Duodenal mucosa (tissue), 2 donors: ENCODE measurements at regions not wholly inside any gene's neighbourhood (a gene's known extent, or its start where the extent isn't known, plus 50 kb on each side); places are given as distances from the start of the nearest gene placed in this dataset.

Experiments
- H3K27ac ChIP-seq: one replicate; pipeline ENCODE4 v1.7.0; 2013; ENCODE audit warnings: low read depth, low read length
- H3K27me3 ChIP-seq, 2 donors: one replicate each; pipeline ENCODE4 v1.7.0; 2013; ENCODE audit warnings: low read length in 2 of 2, control low read depth in 1 of 2; ENCODE audit not compliant: insufficient read depth in 2 of 2, control insufficient read depth in 1 of 2
- H3K36me3 ChIP-seq, 2 donors: one replicate each; pipeline ENCODE4 v1.7.0; 2013; ENCODE audit warnings: low read length in 2 of 2, control low read depth in 1 of 2; ENCODE audit not compliant: insufficient read depth in 2 of 2, control insufficient read depth in 1 of 2
- H3K4me1 ChIP-seq, 2 donors: one replicate each; pipeline ENCODE4 v1.7.0; 2013; ENCODE audit warnings: low read length in 2 of 2, control low read depth in 1 of 2; ENCODE audit not compliant: insufficient read depth in 2 of 2, control insufficient read depth in 1 of 2
- H3K4me3 ChIP-seq, 2 donors: one replicate each; pipeline ENCODE4 v1.7.0; 2013; ENCODE audit warnings: low read length in 2 of 2, low read depth in 1 of 2
- H3K9ac ChIP-seq, 2 donors: one replicate each; pipeline ENCODE4 v1.7.0; 2013; ENCODE audit warnings: low read length in 2 of 2, low read depth in 1 of 2
- H3K9me3 ChIP-seq, 2 donors: one replicate each; pipeline ENCODE4 v1.7.0; 2013; ENCODE audit warnings: low read length in 2 of 2, control low read depth in 1 of 2; ENCODE audit not compliant: control insufficient read depth in 1 of 2

- H3K4me3 ChIP-seq = no peak overlapping the region
- no peaks in the 10 kb centered on the region for H3K27me3 ChIP-seq
- H3K4me1 ChIP-seq = no peaks in the 10 kb centered on the region
- H3K27ac ChIP-seq = no peak overlapping the region
- no peaks in the 10 kb centered on the region for H3K9me3 ChIP-seq
- H3K36me3 ChIP-seq = no peaks in the 10 kb centered on the region
- H3K9ac ChIP-seq = no peak overlapping the region
These were observed 609.7 kb downstream of the TNS3 start for GRCh38 chr7:46972205-46972604.

- H3K27me3 ChIP-seq = no peaks in the 10 kb centered on the region
- H3K9ac ChIP-seq = no peak overlapping the region
- no peaks in the 10 kb centered on the region for H3K36me3 ChIP-seq
- H3K27ac ChIP-seq = no peak overlapping the region
- H3K4me1 ChIP-seq = no peaks in the 10 kb centered on the region
- no peak overlapping the region for H3K4me3 ChIP-seq
- H3K9me3 ChIP-seq = peaks cover 0 to 5% of the 10 kb centered on the region in 2 donors
These were observed 611.4 kb downstream of the TNS3 start for GRCh38 chr7:46970476-46970875.

- Histone ChIP-seq H3K27me3 (no peaks in the 10 kb centered on the region), H3K4me3 (no peak overlapping the region), H3K9ac (no peak overlapping the region), H3K27ac (no peak overlapping the region), H3K9me3 (peaks cover 0 to 5% of the 10 kb centered on the region in 2 donors), H3K4me1 (no peaks in the 10 kb centered on the region), H3K36me3 (no peaks in the 10 kb centered on the region)
These were observed 611.8 kb downstream of the TNS3 start for GRCh38 chr7:46970131-46970430.

DNA sequence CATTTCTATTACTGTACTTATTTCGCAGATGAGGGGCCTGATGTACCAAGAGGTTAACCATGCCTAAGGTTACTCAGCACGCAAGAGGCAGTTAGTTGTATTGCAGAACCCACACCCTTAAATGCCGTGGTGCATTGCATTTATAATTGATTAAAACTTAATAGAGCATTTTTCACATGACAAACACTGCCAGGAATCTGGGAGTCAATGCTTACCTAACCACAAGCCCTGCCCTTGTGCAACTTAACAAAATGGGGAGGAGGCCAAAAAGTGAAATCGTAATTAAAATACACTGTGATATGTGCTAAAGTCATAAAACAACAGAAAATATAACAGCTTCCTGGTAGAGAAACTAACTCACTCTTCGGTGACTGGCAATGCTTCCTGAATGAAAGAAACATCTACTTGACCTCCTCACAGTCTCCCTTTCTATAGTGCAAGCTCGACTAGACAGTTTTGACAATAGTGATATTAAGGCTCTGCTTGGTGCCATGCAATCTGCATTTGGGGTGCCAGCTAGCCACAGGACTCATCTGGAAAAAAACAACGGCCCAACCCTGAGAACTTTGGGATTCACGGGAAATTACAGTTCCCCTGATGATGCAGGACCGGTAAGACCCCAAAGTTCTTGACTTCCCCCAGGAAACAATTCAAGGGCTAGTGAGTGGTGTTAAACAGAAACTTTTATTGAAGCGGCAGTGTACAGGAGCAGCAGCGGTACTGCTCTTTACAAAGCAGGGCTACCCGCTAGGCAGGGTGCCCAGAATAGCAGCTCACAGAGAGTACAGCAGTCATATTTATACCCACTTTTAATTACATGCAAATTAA is 612.4 kb downstream of the TNS3 start:
- no peak overlapping the region for H3K27ac ChIP-seq
- H3K4me3 ChIP-seq = no peak overlapping the region
- no peak overlapping the region for H3K9ac ChIP-seq
- H3K9me3 ChIP-seq = peaks cover 0 to 5% of the 10 kb centered on the region in 2 donors
- H3K36me3 ChIP-seq = no peaks in the 10 kb centered on the region
- no peaks in the 10 kb centered on the region for H3K4me1 ChIP-seq
- H3K27me3 ChIP-seq = no peaks in the 10 kb centered on the region

DNA sequence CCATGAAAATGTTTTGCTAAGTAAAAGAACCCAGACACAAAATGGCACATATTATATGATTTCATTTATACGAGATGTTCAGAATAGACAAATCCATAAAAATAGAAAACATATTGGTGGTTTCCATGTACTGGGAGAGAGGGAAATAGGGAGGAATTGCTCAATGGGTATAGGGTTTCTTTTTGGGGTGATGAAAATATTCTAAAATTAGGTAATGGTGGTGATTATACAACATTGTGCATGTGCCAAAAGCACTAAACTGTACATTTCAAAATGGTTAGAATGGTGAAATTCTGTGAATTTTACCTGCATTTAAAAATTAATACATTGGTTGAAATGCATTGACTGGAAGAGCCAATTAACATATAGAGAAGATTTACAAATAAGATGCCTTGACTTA is 613.9 kb downstream of the TNS3 start:
- H3K9ac ChIP-seq = no peak overlapping the region
- H3K4me1 ChIP-seq = no peaks in the 10 kb centered on the region
- H3K4me3 ChIP-seq = no peak overlapping the region
- no peaks in the 10 kb centered on the region for H3K36me3 ChIP-seq
- peaks cover 0 to 12% of the 10 kb centered on the region in 2 donors for H3K9me3 ChIP-seq
- H3K27me3 ChIP-seq = no peaks in the 10 kb centered on the region
- H3K27ac ChIP-seq = no peak overlapping the region

GRCh38 chr7:46963719-46964118 is 618.2 kb downstream of the TNS3 start:
- H3K9ac ChIP-seq = no peak overlapping the region
- H3K27ac ChIP-seq = no peak overlapping the region
- no peak overlapping the region for H3K4me3 ChIP-seq
- H3K9me3 ChIP-seq = peaks cover 0 to 12% of the 10 kb centered on the region in 2 donors
- no peaks in the 10 kb centered on the region for H3K4me1 ChIP-seq
- no peaks in the 10 kb centered on the region for H3K27me3 ChIP-seq
- H3K36me3 ChIP-seq = no peaks in the 10 kb centered on the region

- Histone ChIP-seq H3K9me3 (peaks cover 0 to 10% of the 10 kb centered on the region in 2 donors), H3K27me3 (no peaks in the 10 kb centered on the region), H3K27ac (no peak overlapping the region), H3K4me1 (no peaks in the 10 kb centered on the region), H3K4me3 (no peak overlapping the region), H3K36me3 (no peaks in the 10 kb centered on the region), H3K9ac (no peak overlapping the region)
These were observed 620.9 kb downstream of the TNS3 start for GRCh38 chr7:46960970-46961369.

- Histone ChIP-seq H3K9me3 (no peaks in the 10 kb centered on the region), H3K9ac (no peak overlapping the region), H3K36me3 (no peaks in the 10 kb centered on the region), H3K4me3 (no peak overlapping the region), H3K27me3 (no peaks in the 10 kb centered on the region), H3K27ac (no peak overlapping the region), H3K4me1 (no peaks in the 10 kb centered on the region)
These were observed 624.7 kb downstream of the TNS3 start for GRCh38 chr7:46957195-46957594.

DNA sequence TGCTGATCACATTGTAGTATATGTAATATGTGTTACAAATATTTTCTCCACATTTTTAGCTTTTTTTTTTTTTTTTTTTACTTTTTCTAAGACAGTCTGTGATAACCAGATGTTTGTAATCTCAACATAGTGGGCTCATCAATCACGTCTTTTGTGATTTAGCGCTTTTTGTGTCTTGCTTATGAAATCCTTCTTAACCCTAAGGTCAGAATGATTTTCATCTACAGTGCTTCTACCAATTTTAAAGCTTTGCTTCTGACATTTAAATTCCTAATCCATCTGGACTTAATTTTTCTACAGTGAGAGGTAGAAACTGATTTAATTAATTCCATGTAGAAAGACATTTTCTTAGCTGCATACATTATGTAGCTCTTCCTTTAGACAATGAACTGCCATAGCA is 626.4 kb downstream of the TNS3 start:
- H3K9ac ChIP-seq = no peak overlapping the region
- no peak overlapping the region for H3K4me3 ChIP-seq
- no peaks in the 10 kb centered on the region for H3K9me3 ChIP-seq
- no peaks in the 10 kb centered on the region for H3K4me1 ChIP-seq
- no peak overlapping the region for H3K27ac ChIP-seq
- no peaks in the 10 kb centered on the region for H3K36me3 ChIP-seq
- H3K27me3 ChIP-seq = no peaks in the 10 kb centered on the region

DNA sequence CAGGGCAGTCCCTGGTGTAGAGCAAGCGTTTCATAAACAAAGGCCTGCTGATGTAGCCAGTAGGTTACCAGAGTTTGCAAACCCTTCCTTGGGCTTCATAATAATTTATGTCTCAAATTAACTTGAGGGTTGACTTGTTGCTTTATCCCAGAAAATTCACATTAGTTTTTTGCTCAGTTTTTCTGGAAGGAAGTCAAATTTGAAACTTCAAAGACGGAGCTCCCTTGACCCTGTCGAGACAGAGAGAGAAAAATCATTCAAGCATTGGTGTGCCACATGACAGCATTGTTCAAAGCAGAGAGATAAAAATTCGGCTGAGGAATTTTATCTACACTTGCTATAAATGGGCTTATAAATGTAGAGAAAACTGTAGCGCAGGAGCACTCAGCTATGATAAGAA is 627.7 kb downstream of the TNS3 start:
- Histone ChIP-seq H3K9me3 (no peaks in the 10 kb centered on the region), H3K36me3 (no peaks in the 10 kb centered on the region), H3K4me1 (no peaks in the 10 kb centered on the region), H3K27ac (no peak overlapping the region), H3K4me3 (no peak overlapping the region), H3K27me3 (no peaks in the 10 kb centered on the region), H3K9ac (no peak overlapping the region)
